Gastroesophageal sphincter (tissue), 4 donors: ENCODE measurements at regions not wholly inside any gene's neighbourhood (a gene's known extent, or its start where the extent isn't known, plus 50 kb on each side); places are given as distances from the start of the nearest gene placed in this dataset.

Experiments
- ATAC-seq: fragments of 150-250 bp; one replicate; pipeline ENCODE4 v1.9.1; 2016; ENCODE audit warnings: mild to moderate bottlenecking, moderate library complexity
- H3K27ac ChIP-seq, 4 donors: fragments of 200-600 bp; sonication (generic) in 3 of 4; 1 replicate in 3 of 4; 2 replicates in 1 of 4; pipeline ENCODE4 v1.5.1; 2016 to 2019
- H3K27me3 ChIP-seq: fragments of 200-600 bp; sonication (generic); one replicate; pipeline ENCODE4 v1.5.1; 2019
- H3K36me3 ChIP-seq, 2 donors: fragments of 200-600 bp; sonication (generic); one replicate each; pipeline ENCODE4 v1.5.1; 2019; ENCODE audit warnings: control low read depth in 1 of 2
- H3K4me1 ChIP-seq, 3 donors: fragments of 200-600 bp; sonication (generic); 1 replicate in 2 of 3; 2 replicates in 1 of 3; pipeline ENCODE4 v1.5.1; 2016 to 2019; ENCODE audit warnings: control low read depth in 2 of 3
- H3K4me3 ChIP-seq, 2 donors: fragments of 200-600 bp; sonication (generic); one replicate each; pipeline ENCODE4 v1.5.1; 2019; ENCODE audit warnings: mild to moderate bottlenecking in 1 of 2, moderate library complexity in 1 of 2
- H3K9me3 ChIP-seq, 3 donors: fragments of 200-600 bp; sonication (generic); one replicate each; pipeline ENCODE4 v1.5.1; 2017 to 2019; ENCODE audit warnings: control low read depth in 2 of 3
- EP300 ChIP-seq: sonication (generic); formaldehyde crosslinking; IDR thresholded peaks from one replicate; pipeline ENCODE4 v1.6.1; 2017; ENCODE audit warnings: antibody characterized with exemption, mild to moderate bottlenecking
- POLR2A ChIP-seq, 2 donors: fragments of 450-650 bp; IDR thresholded peaks; one replicate each; pipeline ENCODE4 v1.6.1; 2017; ENCODE audit warnings: antibody characterized with exemption in 2 of 2, mild to moderate bottlenecking in 2 of 2, moderate library complexity in 1 of 2
- POLR2AphosphoS5 ChIP-seq: sonication (generic); formaldehyde crosslinking; IDR thresholded peaks from one replicate; pipeline ENCODE4 v1.6.1; 2017; ENCODE audit warnings: antibody characterized with exemption
- WGBS, 2 donors: methylation state at CpG; one replicate each; pipeline ENCODE4 v1.1.5; 2018; ENCODE audit warnings: low coverage in 1 of 2; 5-methylcytosine and 5-hydroxymethylcytosine counted together
- TF ChIP-seq, protein P1 (sequence below), 4 experiments: fragments of 200-600 bp in 2 of 4; fragments of 450-650 bp in 2 of 4; sonication (generic) in 1 of 4; IDR thresholded peaks; one replicate each; pipeline ENCODE4 v1.5.1; 2017 to 2019; ENCODE audit warnings: antibody characterized with exemption in 4 of 4, mild to moderate bottlenecking in 2 of 4, moderate library complexity in 2 of 4

GRCh38 chr12:74899031-74899829 lies 310.4 kb downstream of the KCNC2 start:
- no peaks in the 10 kb centered on the region for H3K36me3 ChIP-seq
- TF ChIP-seq, protein P1, sequence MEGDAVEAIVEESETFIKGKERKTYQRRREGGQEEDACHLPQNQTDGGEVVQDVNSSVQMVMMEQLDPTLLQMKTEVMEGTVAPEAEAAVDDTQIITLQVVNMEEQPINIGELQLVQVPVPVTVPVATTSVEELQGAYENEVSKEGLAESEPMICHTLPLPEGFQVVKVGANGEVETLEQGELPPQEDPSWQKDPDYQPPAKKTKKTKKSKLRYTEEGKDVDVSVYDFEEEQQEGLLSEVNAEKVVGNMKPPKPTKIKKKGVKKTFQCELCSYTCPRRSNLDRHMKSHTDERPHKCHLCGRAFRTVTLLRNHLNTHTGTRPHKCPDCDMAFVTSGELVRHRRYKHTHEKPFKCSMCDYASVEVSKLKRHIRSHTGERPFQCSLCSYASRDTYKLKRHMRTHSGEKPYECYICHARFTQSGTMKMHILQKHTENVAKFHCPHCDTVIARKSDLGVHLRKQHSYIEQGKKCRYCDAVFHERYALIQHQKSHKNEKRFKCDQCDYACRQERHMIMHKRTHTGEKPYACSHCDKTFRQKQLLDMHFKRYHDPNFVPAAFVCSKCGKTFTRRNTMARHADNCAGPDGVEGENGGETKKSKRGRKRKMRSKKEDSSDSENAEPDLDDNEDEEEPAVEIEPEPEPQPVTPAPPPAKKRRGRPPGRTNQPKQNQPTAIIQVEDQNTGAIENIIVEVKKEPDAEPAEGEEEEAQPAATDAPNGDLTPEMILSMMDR (IDR thresholded peaks at IDR 0.05) = no peak
- TF ChIP-seq EP300 (no peak), POLR2A (IDR thresholded peaks at IDR 0.05) (no peak), POLR2AphosphoS5 (no peak)
- no peak overlapping the region for H3K27ac ChIP-seq
- no peaks in the 10 kb centered on the region for H3K4me1 ChIP-seq
- no peak for ATAC-seq
- WGBS, 2 donors = 81 to 82% methylated on average over 4 of the region's 4 CpGs
- no peaks in the 10 kb centered on the region for H3K9me3 ChIP-seq
- no peaks in the 10 kb centered on the region for H3K27me3 ChIP-seq
- no peak overlapping the region for H3K4me3 ChIP-seq

DNA sequence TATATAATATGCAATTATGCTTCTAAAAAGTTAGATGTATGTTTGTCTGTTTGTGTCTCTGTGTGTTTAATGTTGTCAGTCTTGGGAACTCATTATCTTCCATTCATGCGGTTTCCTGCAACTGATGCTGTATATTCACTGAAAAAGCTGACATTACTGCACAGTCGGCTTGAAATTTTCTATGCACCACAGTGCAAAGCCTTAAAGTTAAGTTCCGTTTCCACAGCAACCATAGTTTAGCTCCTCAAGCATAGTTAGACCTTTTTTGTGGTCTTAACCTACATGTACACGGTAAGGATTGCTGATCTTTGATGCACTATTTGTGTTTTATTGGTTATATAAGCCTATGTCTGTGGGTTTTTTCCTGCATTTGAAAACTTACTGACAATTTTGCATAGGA lies 309.4 kb downstream of the KCNC2 start:
- TF ChIP-seq, protein P1 (IDR thresholded peaks at IDR 0.05) = no peak
- TF ChIP-seq EP300 (no peak), POLR2AphosphoS5 (no peak), POLR2A (IDR thresholded peaks at IDR 0.05) (no peak)
- Histone ChIP-seq H3K27ac (no peak overlapping the region), H3K27me3 (no peaks in the 10 kb centered on the region), H3K36me3 (no peaks in the 10 kb centered on the region), H3K9me3 (no peaks in the 10 kb centered on the region), H3K4me3 (no peak overlapping the region), H3K4me1 (no peaks in the 10 kb centered on the region)
- WGBS, 2 donors = 59 to 62% methylated on average over 4 of the region's 4 CpGs
- ATAC-seq = no peak

- H3K9me3 ChIP-seq = no peaks in the 10 kb centered on the region
- H3K27me3 ChIP-seq = no peaks in the 10 kb centered on the region
- TF ChIP-seq POLR2AphosphoS5 = no peak
- TF ChIP-seq, protein P1 (IDR thresholded peaks at IDR 0.05) = no peak
- no peak for TF ChIP-seq POLR2A (IDR thresholded peaks at IDR 0.05)
- no peak for TF ChIP-seq EP300
- ATAC-seq = no peak
- 0% methylated on average over 1 of the region's 1 CpG for WGBS, 2 donors
- H3K36me3 ChIP-seq = no peaks in the 10 kb centered on the region
- H3K4me3 ChIP-seq = no peak overlapping the region
- no peaks in the 10 kb centered on the region for H3K4me1 ChIP-seq
- H3K27ac ChIP-seq = no peak overlapping the region
These were observed 306.1 kb downstream of the KCNC2 start for GRCh38 chr12:74903522-74903921.

GRCh38 chr12:74906224-74906623 lies 303.4 kb downstream of the KCNC2 start:
- Histone ChIP-seq H3K36me3 (no peaks in the 10 kb centered on the region), H3K9me3 (no peaks in the 10 kb centered on the region), H3K27ac (no peak overlapping the region), H3K27me3 (no peaks in the 10 kb centered on the region), H3K4me1 (no peaks in the 10 kb centered on the region), H3K4me3 (no peak overlapping the region)
- ATAC-seq = no peak
- TF ChIP-seq POLR2AphosphoS5 = no peak
- no peak for TF ChIP-seq POLR2A (IDR thresholded peaks at IDR 0.05)
- TF ChIP-seq, protein P1 (IDR thresholded peaks at IDR 0.05) = no peak
- TF ChIP-seq EP300 = no peak
- 81 to 94% methylated on average over 5 of the region's 5 CpGs for WGBS, 2 donors

- Histone ChIP-seq H3K27ac (no peak overlapping the region), H3K27me3 (no peaks in the 10 kb centered on the region), H3K4me1 (no peaks in the 10 kb centered on the region), H3K36me3 (no peaks in the 10 kb centered on the region), H3K9me3 (no peaks in the 10 kb centered on the region), H3K4me3 (no peak overlapping the region)
- WGBS, 2 donors = 91 to 95% methylated on average over 3 of the region's 3 CpGs
- ATAC-seq = no peak
- TF ChIP-seq POLR2AphosphoS5 (no peak), POLR2A (IDR thresholded peaks at IDR 0.05) (no peak), EP300 (no peak)
- TF ChIP-seq, protein P1 (IDR thresholded peaks at IDR 0.05) = no peak
These were observed 298.8 kb downstream of the KCNC2 start for GRCh38 chr12:74910831-74911230.
